H1 (cell line): ENCODE measurements at regions not wholly inside any gene's neighbourhood (a gene's known extent, or its start where the extent isn't known, plus 50 kb on each side); places are given as distances from the start of the nearest gene placed in this dataset.

Source experiments
- BACH1 ChIP-seq: IDR thresholded peaks from 2 replicates; pipeline ENCODE4 v1.6.1; 2012; ENCODE audit warnings: low read length, improper control_type of control experiment
- CTBP2 ChIP-seq: IDR thresholded peaks from 2 replicates; pipeline ENCODE4 v1.7.0; 2011; ENCODE audit warnings: borderline replicate concordance, mild to moderate bottlenecking, moderate library complexity, mixed read lengths, low read length; ENCODE audit not compliant: insufficient read depth, insufficient read length
- EZH2 ChIP-seq: fragments of 200-600 bp; sonication (generic); IDR thresholded peaks from 2 replicates; pipeline ENCODE4 v1.7.1; 2012; ENCODE audit warnings: low read depth, mild to moderate bottlenecking, moderate library complexity, low read length, inconsistent platforms; ENCODE audit not compliant: severe bottlenecking
- NANOG ChIP-seq: IDR thresholded peaks from 2 replicates; pipeline ENCODE4 v1.6.1; 2011; ENCODE audit warnings: low read length, low read depth, mild to moderate bottlenecking, inconsistent platforms; ENCODE audit not compliant: insufficient read depth, poor library complexity, severe bottlenecking

DNA sequence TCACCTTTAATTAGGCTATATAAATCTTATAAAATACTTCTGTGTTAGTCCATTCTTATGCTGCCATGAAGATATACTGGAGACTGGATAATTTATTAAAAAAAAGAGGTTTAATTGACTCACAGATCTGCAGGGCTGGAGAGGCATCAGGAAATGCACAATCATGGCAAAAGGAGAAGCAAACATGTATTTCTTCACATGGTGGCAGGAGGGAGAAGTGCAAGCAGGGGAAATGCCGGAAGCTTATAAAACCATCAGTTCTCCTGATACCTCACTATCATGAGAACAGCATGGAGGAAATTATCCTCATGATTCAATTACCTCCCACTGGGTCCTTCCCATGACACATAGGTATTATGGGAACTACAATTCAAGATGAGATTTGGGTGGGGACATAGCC lies 504.4 kb downstream of the RIT2 start (continued):
- TF ChIP-seq NANOG (no peak), BACH1 (no peak), CTBP2 (no peak), EZH2 (no peak)
